H9 (cell line): ENCODE measurements at regions not wholly inside any gene's neighbourhood (a gene's known extent, or its start where the extent isn't known, plus 50 kb on each side); places are given as distances from the start of the nearest gene placed in this dataset.

Source experiments
- DNase-seq: peaks from one replicate; pipeline ENCODE4 v3.0.0-alpha.2; 2017
- H2AFZ ChIP-seq: one replicate; pipeline ENCODE4 v1.6.1; 2013; ENCODE audit warnings: mild to moderate bottlenecking, low read length, control low read depth, moderate library complexity
- H2AK5ac ChIP-seq: 2 replicates; pipeline ENCODE4 v1.6.1; 2013; ENCODE audit warnings: low read length, control low read depth, mixed read lengths; ENCODE audit not compliant: insufficient read length
- H2BK120ac ChIP-seq: one replicate; pipeline ENCODE4 v1.6.1; 2013; ENCODE audit warnings: low read depth, mild to moderate bottlenecking, low read length, control low read depth, inconsistent platforms; ENCODE audit not compliant: poor library complexity, severe bottlenecking
- H2BK12ac ChIP-seq: 2 replicates; pipeline ENCODE4 v1.6.1; 2013; ENCODE audit warnings: low read length, control low read depth, mixed read lengths, low read depth; ENCODE audit not compliant: insufficient read length
- H2BK15ac ChIP-seq: 2 replicates; pipeline ENCODE4 v1.6.1; 2013; ENCODE audit warnings: low read depth, low read length, control low read depth
- H2BK20ac ChIP-seq: one replicate; pipeline ENCODE4 v1.6.1; 2013; ENCODE audit warnings: low read depth, mild to moderate bottlenecking, low read length, control low read depth, inconsistent platforms; ENCODE audit not compliant: poor library complexity, severe bottlenecking
- H2BK5ac ChIP-seq: 2 replicates; pipeline ENCODE4 v1.6.1; 2013; ENCODE audit warnings: low read length, control low read depth, mixed read lengths; ENCODE audit not compliant: insufficient read length
- H3K14ac ChIP-seq: 2 replicates; pipeline ENCODE4 v1.6.1; 2013; ENCODE audit warnings: low read length, control low read depth; ENCODE audit not compliant: insufficient read depth
- H3K18ac ChIP-seq: 2 replicates; pipeline ENCODE4 v1.6.1; 2013; ENCODE audit warnings: low read depth, mild to moderate bottlenecking, mixed read lengths, low read length, control low read depth; ENCODE audit not compliant: insufficient read length
- H3K23ac ChIP-seq: 2 replicates; pipeline ENCODE4 v1.6.1; 2013; ENCODE audit warnings: low read length, control low read depth, mixed read lengths, low read depth; ENCODE audit not compliant: insufficient read length
- H3K23me2 ChIP-seq: 2 replicates; pipeline ENCODE4 v1.6.1; 2013; ENCODE audit warnings: low read depth, mild to moderate bottlenecking, mixed read lengths, low read length, control low read depth; ENCODE audit not compliant: insufficient read length, poor library complexity, severe bottlenecking
- H3K27ac ChIP-seq: 2 replicates; pipeline ENCODE4 v1.5.1; 2013; ENCODE audit warnings: low read length, control low read depth, mixed read lengths, low read depth; ENCODE audit not compliant: insufficient read length
- H3K27me3 ChIP-seq: 2 replicates; pipeline ENCODE4 v1.6.1; 2013; ENCODE audit warnings: low read length, control low read depth, inconsistent platforms; ENCODE audit not compliant: insufficient read depth
- H3K4ac ChIP-seq: 2 replicates; pipeline ENCODE4 v1.6.1; 2013; ENCODE audit warnings: low read depth, mild to moderate bottlenecking, control low read depth, inconsistent platforms, low read length, moderate library complexity
- H3K4me1 ChIP-seq: 2 replicates; pipeline ENCODE4 v1.6.1; 2013; ENCODE audit warnings: low read length, control low read depth, inconsistent platforms; ENCODE audit not compliant: insufficient read depth
- H3K4me2 ChIP-seq: 2 replicates; pipeline ENCODE4 v1.6.1; 2013; ENCODE audit warnings: low read length, control low read depth, mixed read lengths; ENCODE audit not compliant: insufficient read length, insufficient read depth
- H3K56ac ChIP-seq: 2 replicates; pipeline ENCODE4 v1.6.1; 2013; ENCODE audit warnings: low read depth, mild to moderate bottlenecking, mixed read lengths, low read length, control low read depth; ENCODE audit not compliant: insufficient read length
- H3K79me1 ChIP-seq: 2 replicates; pipeline ENCODE4 v1.6.1; 2013; ENCODE audit warnings: low read depth, mild to moderate bottlenecking, moderate library complexity, low read length, control low read depth, inconsistent platforms; ENCODE audit not compliant: insufficient read depth, poor library complexity, severe bottlenecking
- H3K79me2 ChIP-seq: 2 replicates; pipeline ENCODE4 v1.6.1; 2013; ENCODE audit warnings: low read length, control low read depth, inconsistent platforms; ENCODE audit not compliant: insufficient read depth
- H3K9ac ChIP-seq: 2 replicates; pipeline ENCODE4 v1.6.1; 2013; ENCODE audit warnings: low read length, control low read depth, mixed read lengths; ENCODE audit not compliant: insufficient read length; ENCODE audit errors: extremely low read depth
- H3K9me3 ChIP-seq: one replicate; pipeline ENCODE4 v1.6.1; 2013; ENCODE audit warnings: low read depth, low read length, inconsistent platforms; ENCODE audit not compliant: control insufficient read depth
- H3T11ph ChIP-seq: one replicate; pipeline ENCODE4 v1.6.1; 2013; ENCODE audit warnings: mild to moderate bottlenecking, low read length, control low read depth, inconsistent platforms
- H4K20me1 ChIP-seq: one replicate; pipeline ENCODE4 v1.6.1; 2013; ENCODE audit not compliant: control insufficient read depth, insufficient read length, insufficient read depth
- H4K5ac ChIP-seq: 2 replicates; pipeline ENCODE4 v1.6.1; 2013; ENCODE audit warnings: low read depth, mild to moderate bottlenecking, mixed read lengths, low read length, control low read depth; ENCODE audit not compliant: insufficient read length
- H4K8ac ChIP-seq: replicated peaks from 2 replicates; pipeline ENCODE4 v1.6.1; 2013; ENCODE audit warnings: low read length, control low read depth, mixed read lengths, low read depth; ENCODE audit not compliant: insufficient read length
- H4K91ac ChIP-seq: 2 replicates; pipeline ENCODE4 v1.6.1; 2013; ENCODE audit warnings: low read depth, mild to moderate bottlenecking, moderate library complexity, mixed read lengths, low read length, control low read depth; ENCODE audit not compliant: insufficient read length
- H3K27ac Mint-ChIP-seq, 3 experiments: 2 replicates in 2 of 3; 3 replicates in 1 of 3; pipeline ENCODE4 v1.8.0; 2020 to 2021; ENCODE audit warnings: mixed read lengths in 3 of 3, mild to moderate bottlenecking in 1 of 3, moderate library complexity in 1 of 3
- H3K27me3 Mint-ChIP-seq: 2 replicates; pipeline ENCODE4 v1.8.0; 2021; ENCODE audit warnings: low read depth, mild to moderate bottlenecking, moderate library complexity, mixed read lengths
- H3K36me3 Mint-ChIP-seq, 3 experiments: 2 replicates in 2 of 3; 3 replicates in 1 of 3; pipeline ENCODE4 v1.8.0; 2020 to 2021; ENCODE audit warnings: low read depth in 3 of 3, mixed read lengths in 3 of 3; ENCODE audit not compliant: insufficient read depth in 1 of 3
- H3K4me1 Mint-ChIP-seq, 2 experiments: 2 replicates each; pipeline ENCODE4 v1.8.0; 2020; ENCODE audit warnings: mixed read lengths in 2 of 2
- H3K4me3 Mint-ChIP-seq, 2 experiments: 2 replicates in 1 of 2; 3 replicates in 1 of 2; pipeline ENCODE4 v1.8.0; 2020 to 2021; ENCODE audit warnings: mild to moderate bottlenecking in 2 of 2, mixed read lengths in 2 of 2, moderate library complexity in 1 of 2
- H3K9me3 Mint-ChIP-seq, 2 experiments: 2 replicates in 1 of 2; 3 replicates in 1 of 2; pipeline ENCODE4 v1.8.0; 2020; ENCODE audit warnings: mild to moderate bottlenecking in 2 of 2, mixed read lengths in 2 of 2, moderate library complexity in 1 of 2
- CTCF ChIP-seq: fragments of 200-600 bp; sonication (generic); conservative IDR thresholded peaks from 3 replicates; pipeline ENCODE4 v1.8.0; 2021; ENCODE audit warnings: antibody characterized with exemption, mild to moderate bottlenecking
- WGBS: extraction: QIAGEN DNeasy Blood & Tissue Kit; methylation state at CpG from one replicate; pipeline ENCODE4 v1.1.7; 2013; ENCODE audit warnings: missing lambda C conversion rate, low lambda C conversion rate, mixed read lengths; ENCODE audit not compliant: insufficient read length; ENCODE audit errors: extremely low coverage; 5-methylcytosine and 5-hydroxymethylcytosine counted together

- Histone ChIP-seq H2BK120ac (no peak overlapping the region), H3K4me2 (no peak overlapping the region), H3K79me2 (no peaks in the 10 kb centered on the region), H2BK15ac (no peak overlapping the region), H2BK5ac (no peak overlapping the region), H2BK12ac (no peak overlapping the region), H3K79me1 (no peaks in the 10 kb centered on the region), H3T11ph (no peak overlapping the region), H3K18ac (no peak overlapping the region), H3K4ac (no peak overlapping the region), H4K91ac (no peak overlapping the region), H3K4me1 (peaks cover 2% of the 10 kb centered on the region; the same call in 1 of the 2 replicates), H2AK5ac (no peak overlapping the region), H4K5ac (no peak overlapping the region), H2AFZ (no peak overlapping the region), H2BK20ac (no peak overlapping the region), H3K56ac (no peak overlapping the region), H3K9me3 (no peaks in the 10 kb centered on the region), H4K8ac (no peak overlapping the region), H3K27ac (no peak overlapping the region), H3K23ac (no peak overlapping the region), H4K20me1 (no peaks in the 10 kb centered on the region), H3K23me2 (no peaks in the 10 kb centered on the region), H3K27me3 (no peaks in the 10 kb centered on the region), H3K9ac (no peak overlapping the region), H3K14ac (no peak overlapping the region)
- Mint-ChIP-seq H3K4me1 (peaks cover 9 to 14% of the 10 kb centered on the region in 2 experiments), H3K9me3 (no peaks in the 10 kb centered on the region), H3K36me3 (no peaks in the 10 kb centered on the region), H3K4me3 (no peak overlapping the region), H3K27ac (no peak overlapping the region), H3K27me3 (no peaks in the 10 kb centered on the region)
- TF ChIP-seq CTCF: no peak
- DNase-seq: no peak
- no CpG with 5 or more reads among the region's 4 CpGs for WGBS
These were observed 85.4 kb upstream of the CPO start for GRCh38 chr2:206853915-206854314.
